Panc1 (cell line): ENCODE measurements at regions not wholly inside any gene's neighbourhood (a gene's known extent, or its start where the extent isn't known, plus 50 kb on each side); places are given as distances from the start of the nearest gene placed in this dataset.

ENCODE experiments used
- POLR2AphosphoS5 ChIP-seq: IDR thresholded peaks from 2 replicates; pipeline ENCODE4 v1.6.1; 2012; ENCODE audit warnings: mild to moderate bottlenecking, low read depth, low read length, moderate library complexity
- TF ChIP-seq, protein P1 (sequence below): fragments of 450-650 bp; IDR thresholded peaks from 2 replicates; pipeline ENCODE4 v1.5.1; 2017; ENCODE audit warnings: mild to moderate bottlenecking
- TF ChIP-seq, protein P2 (sequence below), 2 experiments: IDR thresholded peaks; 2 replicates each; pipeline ENCODE4 v1.6.1; 2011 to 2012; ENCODE audit warnings: low read depth in 2 of 2, control low read depth in 1 of 2, low read length in 1 of 2, mild to moderate bottlenecking in 1 of 2, moderate library complexity in 1 of 2; ENCODE audit not compliant: insufficient read depth in 1 of 2

DNA sequence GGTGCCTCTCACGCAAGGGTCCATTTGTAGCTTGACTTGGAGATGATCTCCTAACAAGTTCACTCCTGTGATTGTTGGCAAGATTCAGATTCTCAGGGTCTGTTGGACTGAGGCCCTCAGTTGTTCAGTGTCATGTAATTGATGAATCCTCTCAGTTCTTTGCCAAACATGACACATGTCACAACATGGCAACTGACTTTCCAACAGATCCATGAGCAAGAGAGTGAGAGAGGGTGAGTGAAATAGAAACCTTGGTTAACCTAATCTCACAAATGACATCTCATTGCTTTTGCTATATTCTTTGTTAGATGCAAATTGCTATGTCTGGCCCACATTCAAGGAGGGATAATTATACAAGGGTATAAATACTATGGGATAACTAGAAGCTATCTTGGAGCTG is 231.0 kb upstream of the PCDH10 start:
- TF ChIP-seq, protein P1, sequence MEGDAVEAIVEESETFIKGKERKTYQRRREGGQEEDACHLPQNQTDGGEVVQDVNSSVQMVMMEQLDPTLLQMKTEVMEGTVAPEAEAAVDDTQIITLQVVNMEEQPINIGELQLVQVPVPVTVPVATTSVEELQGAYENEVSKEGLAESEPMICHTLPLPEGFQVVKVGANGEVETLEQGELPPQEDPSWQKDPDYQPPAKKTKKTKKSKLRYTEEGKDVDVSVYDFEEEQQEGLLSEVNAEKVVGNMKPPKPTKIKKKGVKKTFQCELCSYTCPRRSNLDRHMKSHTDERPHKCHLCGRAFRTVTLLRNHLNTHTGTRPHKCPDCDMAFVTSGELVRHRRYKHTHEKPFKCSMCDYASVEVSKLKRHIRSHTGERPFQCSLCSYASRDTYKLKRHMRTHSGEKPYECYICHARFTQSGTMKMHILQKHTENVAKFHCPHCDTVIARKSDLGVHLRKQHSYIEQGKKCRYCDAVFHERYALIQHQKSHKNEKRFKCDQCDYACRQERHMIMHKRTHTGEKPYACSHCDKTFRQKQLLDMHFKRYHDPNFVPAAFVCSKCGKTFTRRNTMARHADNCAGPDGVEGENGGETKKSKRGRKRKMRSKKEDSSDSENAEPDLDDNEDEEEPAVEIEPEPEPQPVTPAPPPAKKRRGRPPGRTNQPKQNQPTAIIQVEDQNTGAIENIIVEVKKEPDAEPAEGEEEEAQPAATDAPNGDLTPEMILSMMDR: no peak
- TF ChIP-seq, protein P2, sequence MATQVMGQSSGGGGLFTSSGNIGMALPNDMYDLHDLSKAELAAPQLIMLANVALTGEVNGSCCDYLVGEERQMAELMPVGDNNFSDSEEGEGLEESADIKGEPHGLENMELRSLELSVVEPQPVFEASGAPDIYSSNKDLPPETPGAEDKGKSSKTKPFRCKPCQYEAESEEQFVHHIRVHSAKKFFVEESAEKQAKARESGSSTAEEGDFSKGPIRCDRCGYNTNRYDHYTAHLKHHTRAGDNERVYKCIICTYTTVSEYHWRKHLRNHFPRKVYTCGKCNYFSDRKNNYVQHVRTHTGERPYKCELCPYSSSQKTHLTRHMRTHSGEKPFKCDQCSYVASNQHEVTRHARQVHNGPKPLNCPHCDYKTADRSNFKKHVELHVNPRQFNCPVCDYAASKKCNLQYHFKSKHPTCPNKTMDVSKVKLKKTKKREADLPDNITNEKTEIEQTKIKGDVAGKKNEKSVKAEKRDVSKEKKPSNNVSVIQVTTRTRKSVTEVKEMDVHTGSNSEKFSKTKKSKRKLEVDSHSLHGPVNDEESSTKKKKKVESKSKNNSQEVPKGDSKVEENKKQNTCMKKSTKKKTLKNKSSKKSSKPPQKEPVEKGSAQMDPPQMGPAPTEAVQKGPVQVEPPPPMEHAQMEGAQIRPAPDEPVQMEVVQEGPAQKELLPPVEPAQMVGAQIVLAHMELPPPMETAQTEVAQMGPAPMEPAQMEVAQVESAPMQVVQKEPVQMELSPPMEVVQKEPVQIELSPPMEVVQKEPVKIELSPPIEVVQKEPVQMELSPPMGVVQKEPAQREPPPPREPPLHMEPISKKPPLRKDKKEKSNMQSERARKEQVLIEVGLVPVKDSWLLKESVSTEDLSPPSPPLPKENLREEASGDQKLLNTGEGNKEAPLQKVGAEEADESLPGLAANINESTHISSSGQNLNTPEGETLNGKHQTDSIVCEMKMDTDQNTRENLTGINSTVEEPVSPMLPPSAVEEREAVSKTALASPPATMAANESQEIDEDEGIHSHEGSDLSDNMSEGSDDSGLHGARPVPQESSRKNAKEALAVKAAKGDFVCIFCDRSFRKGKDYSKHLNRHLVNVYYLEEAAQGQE (IDR thresholded peaks at IDR 0.05; ENCODE audit: insufficient read depth in 1 of 2, low read depth in 2 of 2, low read length in 1 of 2): no peak
- no peak for TF ChIP-seq POLR2AphosphoS5
